Mucosa of descending colon (tissue), 3 donors: ENCODE measurements at regions not wholly inside any gene's neighbourhood (a gene's known extent, or its start where the extent isn't known, plus 50 kb on each side); places are given as distances from the start of the nearest gene placed in this dataset.

Experiments
- ATAC-seq: fragments of 200-7000 bp; cut with Tn5 transposase; one replicate; pipeline ENCODE4 v1.9.1; 2020; ENCODE audit warnings: mild to moderate bottlenecking, moderate library complexity
- DNase-seq, 3 donors: peaks; one replicate each; pipeline ENCODE4 v3.0.0-alpha.2; 2020
- H3K36me3 ChIP-seq: fragments of 200-600 bp; one replicate; pipeline ENCODE4 v1.8.0; 2021; ENCODE audit warnings: low read depth, mild to moderate bottlenecking
- H3K4me1 ChIP-seq: fragments of 200-600 bp; one replicate; pipeline ENCODE4 v1.8.0; 2021; ENCODE audit warnings: low read depth, mild to moderate bottlenecking
- H3K4me3 ChIP-seq: fragments of 200-600 bp; one replicate; pipeline ENCODE4 v1.8.0; 2021; ENCODE audit warnings: mild to moderate bottlenecking
- H3K9me3 ChIP-seq: fragments of 200-600 bp; one replicate; pipeline ENCODE4 v1.8.0; 2021; ENCODE audit warnings: mild to moderate bottlenecking
- CTCF ChIP-seq: fragments of 200-600 bp; IDR thresholded peaks from one replicate; pipeline ENCODE4 v1.8.0; 2022; ENCODE audit warnings: antibody characterized with exemption, mild to moderate bottlenecking
- intact Hi-C, 2 donors: fragments of 100-400 bp; cut with DNase I in 1 of 2; cut with micrococcal nuclease in 1 of 2; formaldehyde crosslinking; loops; one replicate each; pipeline versions ENCODE4 v1.11.0 to v1.11.1; 2022; cut with DNase I, micrococcal nuclease
- donor health status: DM: no; HTN: no; CAD: no; lungs with moderate emphysema.
- donor health status: DM: no; HTN: no; CAD: no.
- donor health status: DM: no; HTN: yes; CAD: no.

GRCh38 chr6:166078294-166078693 lies 89.4 kb downstream of the TBXT start:
- Histone ChIP-seq H3K9me3 (no peaks in the 10 kb centered on the region), H3K4me1 (no peaks in the 10 kb centered on the region), H3K4me3 (no peak overlapping the region), H3K36me3 (no peaks in the 10 kb centered on the region)
- DNase-seq (no peak), ATAC-seq (peak; percentile 22)
- TF ChIP-seq CTCF = no peak
- intact Hi-C loops = no loop called here

GRCh38 chr6:166076625-166077024 lies 91.0 kb downstream of the TBXT start:
- ATAC-seq = no peak

GRCh38 chr6:166075925-166076324 lies 91.7 kb downstream of the TBXT start:
- no peak for ATAC-seq
- H3K9me3 ChIP-seq = no peaks in the 10 kb centered on the region
- DNase-seq = no peak
- no peak overlapping the region for H3K4me3 ChIP-seq
- intact Hi-C loops = no loop called here
- H3K36me3 ChIP-seq = no peaks in the 10 kb centered on the region
- no peaks in the 10 kb centered on the region for H3K4me1 ChIP-seq
- TF ChIP-seq CTCF = no peak

More at GRCh38 chr6:166076625-166077024, 91.0 kb downstream of the TBXT start:
- intact Hi-C loops = no loop called here
- Histone ChIP-seq H3K4me1 (no peaks in the 10 kb centered on the region), H3K36me3 (no peaks in the 10 kb centered on the region), H3K4me3 (no peak overlapping the region), H3K9me3 (no peaks in the 10 kb centered on the region)
- no peak for DNase-seq
- TF ChIP-seq CTCF = no peak

- Histone ChIP-seq H3K4me3 (no peak overlapping the region), H3K36me3 (no peaks in the 10 kb centered on the region), H3K4me1 (no peaks in the 10 kb centered on the region), H3K9me3 (no peaks in the 10 kb centered on the region)
- intact Hi-C loops = no loop called here
- no peak for TF ChIP-seq CTCF
- DNase-seq = no peak
- ATAC-seq = no peak
Observed at GRCh38 chr6:166075186-166075585, 92.5 kb downstream of the TBXT start.

GRCh38 chr6:166073082-166073481 lies 94.6 kb downstream of the TBXT start:
- Histone ChIP-seq H3K4me1 (no peaks in the 10 kb centered on the region), H3K36me3 (no peaks in the 10 kb centered on the region), H3K9me3 (no peaks in the 10 kb centered on the region), H3K4me3 (no peak overlapping the region)
- DNase-seq (no peak), ATAC-seq (no peak)
- intact Hi-C loops = no loop called here
- no peak for TF ChIP-seq CTCF

GRCh38 chr6:166068768-166069167 lies 98.9 kb downstream of the TBXT start:
- intact Hi-C loops = no loop called here
- Histone ChIP-seq H3K9me3 (no peaks in the 10 kb centered on the region), H3K4me3 (no peak overlapping the region), H3K4me1 (no peaks in the 10 kb centered on the region), H3K36me3 (no peaks in the 10 kb centered on the region)
- DNase-seq = no peak
- no peak for ATAC-seq
- TF ChIP-seq CTCF = no peak
